Spinal cord (tissue), 10 donors: ENCODE measurements at regions not wholly inside any gene's neighbourhood (a gene's known extent, or its start where the extent isn't known, plus 50 kb on each side); places are given as distances from the start of the nearest gene placed in this dataset. TPM values are rescaled to one million over a fixed set of nuclear protein-coding genes. Genes with fewer than 3 reads are reported as not detected.

Experiments
- DNase-seq, 6 donors: peaks; one replicate each; pipeline versions ENCODE4 v3.0.0 to v3.0.0-alpha.2; 2013 to 2015; ENCODE audit warnings: low spot score in 6 of 6, low read depth in 4 of 6
- H3K27ac ChIP-seq: one replicate; pipeline ENCODE4 v1.5.1; 2013; ENCODE audit warnings: low read depth, low read length, control low read depth
- H3K27me3 ChIP-seq: one replicate; pipeline ENCODE4 v1.6.1; 2013; ENCODE audit warnings: low read length; ENCODE audit not compliant: control insufficient read depth, insufficient read depth
- H3K36me3 ChIP-seq: one replicate; pipeline ENCODE4 v1.6.1; 2013; ENCODE audit warnings: low read length; ENCODE audit not compliant: control insufficient read depth, insufficient read depth
- H3K4me1 ChIP-seq: one replicate; pipeline ENCODE4 v1.6.1; 2013; ENCODE audit warnings: low read length; ENCODE audit not compliant: control insufficient read depth, insufficient read depth
- H3K4me3 ChIP-seq: one replicate; pipeline ENCODE4 v1.5.1; 2013; ENCODE audit warnings: low read depth, low read length, control low read depth
- H3K9me3 ChIP-seq: one replicate; pipeline ENCODE4 v1.6.1; 2013; ENCODE audit warnings: low read length; ENCODE audit not compliant: control insufficient read depth, insufficient read depth
- WGBS: methylation state at CpG from one replicate; pipeline ENCODE4 v1.1.5; 2013; ENCODE audit warnings: missing lambda C conversion rate; ENCODE audit not compliant: insufficient coverage; 5-methylcytosine and 5-hydroxymethylcytosine counted together
- small RNA-seq: library from RNA; depleted of rRNA; stranded (forward); fragments of <200 nt; gene quantifications from one replicate; pipeline ENCODE3, GENCODE V24; 2014; ENCODE audit warnings: low replicate concordance
- donor health status: healthy.

DNA sequence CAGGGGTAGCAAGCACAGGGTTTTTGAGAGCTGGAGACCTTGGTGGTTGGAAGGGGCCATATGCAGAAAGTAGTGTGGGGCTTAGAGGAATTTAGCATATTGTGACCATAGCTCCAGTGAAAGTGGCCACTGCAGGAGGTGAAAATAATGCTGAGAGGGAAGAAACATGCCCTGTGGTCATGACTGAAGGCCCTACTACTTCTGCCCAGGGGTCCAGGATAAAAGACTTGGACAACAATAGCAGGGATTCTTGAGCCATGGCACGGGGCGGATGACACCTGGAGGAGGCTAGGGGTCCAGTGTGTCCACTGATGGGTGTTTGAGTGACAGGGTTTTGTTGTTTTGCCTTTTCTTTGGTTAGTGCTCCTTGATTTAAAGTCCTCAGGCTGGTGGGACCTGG, 694.6 kb downstream of the CPS1 start:
- Histone ChIP-seq H3K27ac (no peak overlapping the region), H3K4me1 (no peaks in the 10 kb centered on the region), H3K4me3 (no peak overlapping the region), H3K36me3 (no peaks in the 10 kb centered on the region), H3K27me3 (no peaks in the 10 kb centered on the region), H3K9me3 (no peaks in the 10 kb centered on the region)
- 94% methylated on average over 2 of the region's 2 CpGs for WGBS
- no peak for DNase-seq

DNA sequence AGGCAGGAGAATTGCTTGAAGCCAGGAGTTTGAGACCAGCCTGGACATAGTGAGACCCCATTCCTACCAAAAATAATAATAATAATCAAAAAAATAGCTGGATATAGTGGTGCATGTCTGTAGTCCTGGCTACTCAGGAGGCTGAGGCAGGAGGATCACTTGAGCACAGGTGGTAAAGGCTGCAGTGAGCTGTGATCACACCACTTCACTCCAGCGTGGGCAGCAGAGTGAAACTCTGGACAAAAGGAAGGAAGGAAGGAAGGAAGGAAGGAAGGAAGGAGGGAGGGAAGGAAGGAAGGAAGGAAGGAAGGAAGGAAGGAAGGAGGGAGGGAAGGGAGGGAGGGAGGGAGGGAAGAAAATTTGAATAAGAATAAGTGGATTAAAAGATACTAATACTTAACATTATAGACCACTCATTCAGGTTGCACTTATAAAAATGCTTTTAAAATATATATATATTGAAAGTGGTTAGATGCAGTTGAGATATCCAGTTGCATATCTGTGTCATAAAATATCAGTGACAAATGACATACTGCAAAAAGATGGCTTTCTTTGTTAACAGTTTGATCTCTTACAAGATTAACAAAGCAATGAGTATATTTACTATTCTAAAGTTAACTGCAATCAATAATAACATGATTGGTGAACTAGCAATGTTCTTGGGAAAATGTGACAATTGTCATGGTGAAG, 702.4 kb downstream of the CPS1 start:
- Histone ChIP-seq H3K36me3 (no peaks in the 10 kb centered on the region), H3K4me1 (no peaks in the 10 kb centered on the region), H3K27me3 (no peaks in the 10 kb centered on the region), H3K9me3 (no peaks in the 10 kb centered on the region), H3K27ac (no peak overlapping the region), H3K4me3 (no peak overlapping the region)
- no peak for DNase-seq
- whole genome bisulfite sequencing: no CpG with 5 or more reads among the region's 1 CpG

DNA sequence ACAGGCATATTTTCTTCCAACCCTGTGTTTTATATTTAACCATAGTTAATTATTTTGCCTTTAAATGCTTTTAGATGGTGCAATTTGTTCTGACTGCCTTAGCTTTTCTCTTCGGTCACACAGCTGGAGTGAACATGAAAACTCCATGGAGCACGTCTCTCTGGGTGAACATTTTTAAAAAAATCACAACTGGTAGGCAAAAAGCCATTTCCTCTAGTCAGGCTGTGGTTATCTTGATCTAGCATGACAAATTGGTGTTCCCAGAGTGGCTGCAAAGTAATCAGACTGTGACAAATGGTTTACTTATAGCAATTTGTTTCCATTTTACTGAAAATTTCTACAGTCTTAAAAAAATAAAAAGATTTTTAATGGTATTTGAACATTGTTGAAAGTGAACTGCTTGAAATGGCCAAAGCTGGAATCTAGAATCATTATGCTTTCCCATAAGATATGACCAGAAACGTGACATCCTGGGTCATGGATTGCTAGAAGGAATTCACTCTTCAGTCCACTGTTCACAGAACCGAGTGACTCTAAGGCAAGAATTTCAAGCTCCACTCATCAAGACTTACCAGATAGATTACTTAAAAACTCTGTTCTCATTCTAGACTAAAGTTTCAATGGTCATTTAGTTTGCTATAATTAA, 703.6 kb downstream of the CPS1 start:
- DNase-seq: peak in 1 of 6 donors; percentile 81
- no peak overlapping the region for H3K4me3 ChIP-seq
- no peaks in the 10 kb centered on the region for H3K4me1 ChIP-seq
- no peak overlapping the region for H3K27ac ChIP-seq
- H3K9me3 ChIP-seq: peaks cover 2% of the 10 kb centered on the region
- 28% methylated on average over 2 of the region's 4 CpGs for WGBS
- no peaks in the 10 kb centered on the region for H3K36me3 ChIP-seq
- no peaks in the 10 kb centered on the region for H3K27me3 ChIP-seq

DNA sequence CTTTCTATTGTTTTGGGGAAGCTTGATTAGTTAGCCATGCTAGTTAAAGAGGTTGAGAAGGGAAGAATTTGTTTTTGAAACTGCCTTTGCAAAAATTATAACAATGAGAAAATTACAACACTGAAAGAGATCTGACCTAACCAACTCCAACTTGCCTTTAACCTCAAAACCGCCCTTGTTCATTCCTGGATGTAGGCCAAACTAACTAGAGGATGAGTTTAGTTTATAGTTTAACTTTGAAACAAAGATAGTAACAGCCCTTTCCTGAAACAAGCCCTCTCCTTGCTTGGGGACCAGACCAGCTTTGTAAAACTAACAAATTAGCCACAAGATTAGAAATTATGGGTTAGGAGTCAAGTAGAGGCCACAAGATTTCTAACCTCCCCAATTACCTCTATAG, 713.9 kb downstream of the CPS1 start:
- no peak overlapping the region for H3K27ac ChIP-seq
- no peak overlapping the region for H3K4me3 ChIP-seq
- H3K9me3 ChIP-seq: no peaks in the 10 kb centered on the region
- no peaks in the 10 kb centered on the region for H3K27me3 ChIP-seq
- no peak for DNase-seq
- no CpG with 5 or more reads among the region's 1 CpG for whole genome bisulfite sequencing
- H3K4me1 ChIP-seq: no peaks in the 10 kb centered on the region
- no peaks in the 10 kb centered on the region for H3K36me3 ChIP-seq

DNA sequence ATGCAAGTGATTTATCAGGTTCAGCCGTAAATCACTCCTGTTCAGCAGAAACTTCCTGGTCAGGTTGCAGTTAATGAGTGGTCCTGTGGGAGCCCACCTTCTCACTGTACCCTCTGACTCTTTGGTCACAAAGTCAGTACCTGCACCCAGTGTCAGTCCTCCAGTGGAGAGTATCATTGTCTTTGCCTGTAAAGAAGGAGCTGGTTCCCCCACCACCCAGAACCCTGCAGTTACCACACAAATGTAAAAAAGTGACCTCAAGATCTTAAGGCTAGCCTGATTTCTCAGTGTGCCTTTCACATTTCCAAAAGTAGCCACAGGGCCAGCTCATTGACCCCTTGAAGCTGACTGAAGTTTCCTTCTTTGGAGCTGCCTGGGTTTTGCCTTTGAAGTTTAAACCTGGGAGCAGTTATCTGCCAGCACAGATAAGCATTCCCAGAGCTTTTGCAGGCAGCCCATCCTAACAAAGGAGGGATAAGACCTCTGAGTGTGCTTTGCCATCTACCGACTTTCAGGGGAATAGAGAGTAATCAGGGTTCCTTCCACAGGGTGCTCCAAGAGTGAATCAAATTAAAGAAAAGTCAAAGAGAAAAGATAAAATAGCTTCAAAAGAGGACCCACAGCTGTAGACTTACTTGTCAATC, 725.2 kb downstream of the CPS1 start:
- no peak for DNase-seq
- Histone ChIP-seq H3K36me3 (no peaks in the 10 kb centered on the region), H3K27ac (no peak overlapping the region), H3K4me3 (no peak overlapping the region), H3K27me3 (no peaks in the 10 kb centered on the region), H3K4me1 (no peaks in the 10 kb centered on the region), H3K9me3 (no peaks in the 10 kb centered on the region)
- WGBS: 14% methylated on average over 1 of the region's 2 CpGs

DNA sequence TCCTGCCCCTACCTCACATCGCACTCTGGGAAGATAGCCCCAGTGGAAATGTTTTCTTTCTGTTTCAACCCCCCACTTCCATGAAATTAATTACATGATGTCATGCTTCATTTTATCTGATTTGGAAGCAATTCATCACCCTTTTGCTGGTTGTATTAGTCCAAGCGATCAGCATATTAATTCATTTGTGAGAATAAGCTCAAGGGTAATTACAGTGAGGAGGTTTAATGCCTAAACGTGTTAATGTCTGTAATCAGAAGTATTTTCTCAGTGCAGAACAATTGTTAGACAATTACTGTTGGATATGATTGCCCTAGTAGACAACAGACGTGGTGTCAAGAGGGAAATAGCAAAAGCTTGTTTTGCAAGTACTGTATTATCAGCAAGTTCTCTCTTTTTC, 746.3 kb downstream of the CPS1 start:
- no peaks in the 10 kb centered on the region for H3K27me3 ChIP-seq
- no peaks in the 10 kb centered on the region for H3K9me3 ChIP-seq
- WGBS: 50% methylated on average over 2 of the region's 4 CpGs
- DNase-seq: peak in 2 of 6 donors; percentile 18 to 80
- no peaks in the 10 kb centered on the region for H3K36me3 ChIP-seq
- no peak overlapping the region for H3K4me3 ChIP-seq
- H3K27ac ChIP-seq: no peak overlapping the region
- H3K4me1 ChIP-seq: no peaks in the 10 kb centered on the region

DNA sequence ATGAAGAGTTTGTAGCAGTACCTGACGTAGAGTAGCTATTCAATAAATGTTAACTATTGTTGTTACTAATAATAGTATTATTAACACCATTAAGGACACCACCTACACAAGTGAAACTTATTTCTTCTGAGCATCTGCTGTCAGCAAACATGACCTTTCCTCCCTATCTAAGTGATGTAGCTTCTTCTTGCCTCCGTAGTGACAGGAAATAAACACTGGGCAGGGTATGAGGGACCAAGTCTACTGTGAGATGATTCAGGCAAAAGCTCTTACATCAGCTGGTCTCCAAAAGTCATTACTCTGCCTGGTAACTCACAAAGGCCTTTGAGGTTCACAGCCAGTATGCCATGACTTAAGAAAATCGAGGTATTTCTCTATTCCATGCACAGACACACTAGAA, 750.5 kb downstream of the CPS1 start:
- WGBS: 86% methylated on average over 1 of the region's 3 CpGs
- Histone ChIP-seq H3K36me3 (no peaks in the 10 kb centered on the region), H3K4me1 (no peaks in the 10 kb centered on the region), H3K27ac (no peak overlapping the region), H3K4me3 (no peak overlapping the region), H3K27me3 (no peaks in the 10 kb centered on the region), H3K9me3 (no peaks in the 10 kb centered on the region)
- DNase-seq: no peak

Small RNA genes lying in the stretch of these regions (small RNA-seq; reads per million reads assigned to genes)
- not detected for gene AC013404.1
